KMS-11 (cell line): ENCODE measurements at regions not wholly inside any gene's neighbourhood (a gene's known extent, or its start where the extent isn't known, plus 50 kb on each side); places are given as distances from the start of the nearest gene placed in this dataset.

Experiments used
- H2AFZ ChIP-seq: fragments of 200-600 bp; sonication (generic); 2 replicates; pipeline ENCODE4 v1.6.1; 2016; ENCODE audit warnings: antibody characterized with exemption, mixed run types, low read depth
- H3K27ac ChIP-seq: fragments of 200-600 bp; sonication (generic); 2 replicates; pipeline ENCODE4 v1.6.1; 2016; ENCODE audit warnings: mild to moderate bottlenecking, mixed run types
- H3K27me3 ChIP-seq: fragments of 200-600 bp; sonication (generic); 2 replicates; pipeline ENCODE4 v1.6.1; 2017; ENCODE audit warnings: mild to moderate bottlenecking, low read depth, mixed run types, moderate library complexity; ENCODE audit not compliant: insufficient read depth
- H3K36me3 ChIP-seq: fragments of 200-600 bp; sonication (generic); 2 replicates; pipeline ENCODE4 v1.6.1; 2017; ENCODE audit warnings: mild to moderate bottlenecking, mixed run types; ENCODE audit not compliant: insufficient read depth
- H3K4me1 ChIP-seq: fragments of 200-600 bp; sonication (generic); 2 replicates; pipeline ENCODE4 v1.6.1; 2016; ENCODE audit warnings: mild to moderate bottlenecking, low read depth, mixed run types; ENCODE audit not compliant: poor library complexity, severe bottlenecking
- H3K4me2 ChIP-seq: fragments of 200-600 bp; sonication (generic); 2 replicates; pipeline ENCODE4 v1.7.0; 2016; ENCODE audit warnings: mild to moderate bottlenecking, mixed run types
- H3K4me3 ChIP-seq: fragments of 200-600 bp; sonication (generic); IDR thresholded peaks from 2 replicates; pipeline ENCODE4 v1.6.1; 2017; ENCODE audit warnings: low read depth, low read length, mixed read lengths; ENCODE audit not compliant: insufficient read depth
- H3K79me2 ChIP-seq: fragments of 200-600 bp; sonication (generic); 2 replicates; pipeline ENCODE4 v1.6.1; 2016; ENCODE audit warnings: low read depth, mixed run types; ENCODE audit not compliant: insufficient read depth
- H3K9ac ChIP-seq: fragments of 200-600 bp; sonication (generic); 2 replicates; pipeline ENCODE4 v1.6.1; 2016; ENCODE audit warnings: mild to moderate bottlenecking, mixed run types
- H4K20me1 ChIP-seq: fragments of 200-600 bp; sonication (generic); 2 replicates; pipeline ENCODE4 v1.6.1; 2016; ENCODE audit warnings: mild to moderate bottlenecking, mixed run types; ENCODE audit not compliant: insufficient read depth
- TF ChIP-seq, protein P1 (sequence below): fragments of 200-600 bp; sonication (generic); conservative IDR thresholded peaks from 2 replicates; pipeline ENCODE4 v1.6.1; 2017; ENCODE audit warnings: low read depth, mild to moderate bottlenecking, antibody characterized with exemption, low read length, moderate library complexity, mixed read lengths

- Histone ChIP-seq H3K4me3 (no peak overlapping the region), H3K79me2 (no peaks in the 10 kb centered on the region), H3K27ac (no peak overlapping the region), H3K36me3 (no peaks in the 10 kb centered on the region), H3K9ac (no peak overlapping the region), H2AFZ (no peak overlapping the region), H3K4me2 (no peak overlapping the region), H3K27me3 (no peaks in the 10 kb centered on the region), H4K20me1 (no peaks in the 10 kb centered on the region), H3K4me1 (no peaks in the 10 kb centered on the region)
- TF ChIP-seq, protein P1, sequence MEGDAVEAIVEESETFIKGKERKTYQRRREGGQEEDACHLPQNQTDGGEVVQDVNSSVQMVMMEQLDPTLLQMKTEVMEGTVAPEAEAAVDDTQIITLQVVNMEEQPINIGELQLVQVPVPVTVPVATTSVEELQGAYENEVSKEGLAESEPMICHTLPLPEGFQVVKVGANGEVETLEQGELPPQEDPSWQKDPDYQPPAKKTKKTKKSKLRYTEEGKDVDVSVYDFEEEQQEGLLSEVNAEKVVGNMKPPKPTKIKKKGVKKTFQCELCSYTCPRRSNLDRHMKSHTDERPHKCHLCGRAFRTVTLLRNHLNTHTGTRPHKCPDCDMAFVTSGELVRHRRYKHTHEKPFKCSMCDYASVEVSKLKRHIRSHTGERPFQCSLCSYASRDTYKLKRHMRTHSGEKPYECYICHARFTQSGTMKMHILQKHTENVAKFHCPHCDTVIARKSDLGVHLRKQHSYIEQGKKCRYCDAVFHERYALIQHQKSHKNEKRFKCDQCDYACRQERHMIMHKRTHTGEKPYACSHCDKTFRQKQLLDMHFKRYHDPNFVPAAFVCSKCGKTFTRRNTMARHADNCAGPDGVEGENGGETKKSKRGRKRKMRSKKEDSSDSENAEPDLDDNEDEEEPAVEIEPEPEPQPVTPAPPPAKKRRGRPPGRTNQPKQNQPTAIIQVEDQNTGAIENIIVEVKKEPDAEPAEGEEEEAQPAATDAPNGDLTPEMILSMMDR: no peak
These were observed 70.3 kb upstream of the ARMCX2 start for GRCh38 chrX:101729986-101730385.
